GM12875 (cell line): ENCODE measurements at regions not wholly inside any gene's neighbourhood (a gene's known extent, or its start where the extent isn't known, plus 50 kb on each side); places are given as distances from the start of the nearest gene placed in this dataset.

Experiments used
- H3K4me3 ChIP-seq: one replicate; pipeline ENCODE4 v1.5.1; 2011; ENCODE audit warnings: low read depth, low read length, control low read depth
- CTCF ChIP-seq: IDR thresholded peaks from 2 replicates; pipeline ENCODE4 v1.5.1; 2011; ENCODE audit warnings: low read depth, mild to moderate bottlenecking, control low read depth, inconsistent platforms, low read length, moderate library complexity, borderline replicate concordance; ENCODE audit not compliant: insufficient read depth

GRCh38 chr10:56593120-56593519, 232.1 kb upstream of the ZWINT start:
- H3K4me3 ChIP-seq = no peak overlapping the region
- TF ChIP-seq CTCF = no peak

- no peak overlapping the region for H3K4me3 ChIP-seq
- no peak for TF ChIP-seq CTCF
Measured at GRCh38 chr10:56586461-56586891, 225.4 kb upstream of the ZWINT start.

GRCh38 chr10:56585447-56586171, 224.6 kb upstream of the ZWINT start:
- H3K4me3 ChIP-seq = no peak overlapping the region
- TF ChIP-seq CTCF = no peak

GRCh38 chr10:56583316-56583715, 222.3 kb upstream of the ZWINT start:
- no peak overlapping the region for H3K4me3 ChIP-seq
- TF ChIP-seq CTCF = no peak

GRCh38 chr10:56567580-56567979, 206.5 kb upstream of the ZWINT start:
- H3K4me3 ChIP-seq = no peak overlapping the region
- TF ChIP-seq CTCF = no peak

- no peak overlapping the region for H3K4me3 ChIP-seq
- TF ChIP-seq CTCF = no peak
Measured at GRCh38 chr10:56561336-56561735, 200.3 kb upstream of the ZWINT start.

GRCh38 chr10:56551037-56551436, 190.0 kb upstream of the ZWINT start:
- TF ChIP-seq CTCF = no peak
- no peak overlapping the region for H3K4me3 ChIP-seq
